OCI-LY7 (cell line): ENCODE measurements at regions not wholly inside any gene's neighbourhood (a gene's known extent, or its start where the extent isn't known, plus 50 kb on each side); places are given as distances from the start of the nearest gene placed in this dataset.

Experiments
- CTCF ChIP-seq: fragments of 200-600 bp; sonication (generic); conservative IDR thresholded peaks from 2 replicates; pipeline ENCODE4 v1.5.1; 2014; ENCODE audit warnings: mild to moderate bottlenecking, antibody characterized with exemption, low read length, moderate library complexity, mixed read lengths
- EZH2phosphoT487 ChIP-seq: fragments of 200-600 bp; sonication (generic); IDR thresholded peaks from 2 replicates; pipeline ENCODE4 v1.6.1; 2018; ENCODE audit warnings: low read depth, borderline replicate concordance, mild to moderate bottlenecking, mixed run types, antibody characterized with exemption, low read length, moderate library complexity, mixed read lengths

- TF ChIP-seq CTCF (no peak), EZH2phosphoT487 (no peak)
These were observed 167.6 kb downstream of the RND3 start for GRCh38 chr2:150319658-150320555.
